ENCODE measurements at regions not wholly inside any gene's neighbourhood (a gene's known extent, or its start where the extent isn't known, plus 50 kb on each side); places are given as distances from the start of the nearest gene placed in this dataset.

- no peak overlapping the region for H3K4me3 ChIP-seq (ENCODE audit: low read length)
- H3K27ac ChIP-seq (ENCODE audit: low read length), result no peak overlapping the region
- no peak overlapping the region for H2AFZ ChIP-seq (ENCODE audit: low read depth, low read length)
- no peaks in the 10 kb centered on the region for H4K20me1 ChIP-seq (ENCODE audit: insufficient read depth)
- no peaks in the 10 kb centered on the region for H3F3A ChIP-seq (ENCODE audit: insufficient read depth, low read length, poor library complexity, severe bottlenecking)
- no peaks in the 10 kb centered on the region for H3K79me2 ChIP-seq (replicated peaks; ENCODE audit: insufficient read depth, low read length)
- H3K9me3 ChIP-seq (ENCODE audit: low read length), result no peaks in the 10 kb centered on the region
- H3K9ac ChIP-seq (ENCODE audit: low read length), result no peak overlapping the region
- H3K4me2 ChIP-seq (ENCODE audit: low read length), result no peak overlapping the region
- no peaks in the 10 kb centered on the region for H3K36me3 ChIP-seq (ENCODE audit: insufficient read depth, low read length)
- TF ChIP-seq RAD21 (conservative IDR thresholded peaks at IDR 0.05) (no peak), MXI1 (conservative IDR thresholded peaks at IDR 0.05; ENCODE audit: poor library complexity, severe bottlenecking) (no peak), EP300 (conservative IDR thresholded peaks at IDR 0.05; ENCODE audit: poor library complexity, severe bottlenecking) (no peak), POLR2AphosphoS5 (IDR thresholded peaks at IDR 0.05) (no peak), SMC3 (conservative IDR thresholded peaks at IDR 0.05; ENCODE audit: poor library complexity) (no peak), EZH2 (IDR thresholded peaks at IDR 0.05; ENCODE audit: borderline replicate concordance, insufficient read depth, low read length, poor library complexity, severe bottlenecking) (no peak), TAF1 (IDR thresholded peaks at IDR 0.05; ENCODE audit: low read depth) (no peak)
- TF ChIP-seq, protein P1, sequence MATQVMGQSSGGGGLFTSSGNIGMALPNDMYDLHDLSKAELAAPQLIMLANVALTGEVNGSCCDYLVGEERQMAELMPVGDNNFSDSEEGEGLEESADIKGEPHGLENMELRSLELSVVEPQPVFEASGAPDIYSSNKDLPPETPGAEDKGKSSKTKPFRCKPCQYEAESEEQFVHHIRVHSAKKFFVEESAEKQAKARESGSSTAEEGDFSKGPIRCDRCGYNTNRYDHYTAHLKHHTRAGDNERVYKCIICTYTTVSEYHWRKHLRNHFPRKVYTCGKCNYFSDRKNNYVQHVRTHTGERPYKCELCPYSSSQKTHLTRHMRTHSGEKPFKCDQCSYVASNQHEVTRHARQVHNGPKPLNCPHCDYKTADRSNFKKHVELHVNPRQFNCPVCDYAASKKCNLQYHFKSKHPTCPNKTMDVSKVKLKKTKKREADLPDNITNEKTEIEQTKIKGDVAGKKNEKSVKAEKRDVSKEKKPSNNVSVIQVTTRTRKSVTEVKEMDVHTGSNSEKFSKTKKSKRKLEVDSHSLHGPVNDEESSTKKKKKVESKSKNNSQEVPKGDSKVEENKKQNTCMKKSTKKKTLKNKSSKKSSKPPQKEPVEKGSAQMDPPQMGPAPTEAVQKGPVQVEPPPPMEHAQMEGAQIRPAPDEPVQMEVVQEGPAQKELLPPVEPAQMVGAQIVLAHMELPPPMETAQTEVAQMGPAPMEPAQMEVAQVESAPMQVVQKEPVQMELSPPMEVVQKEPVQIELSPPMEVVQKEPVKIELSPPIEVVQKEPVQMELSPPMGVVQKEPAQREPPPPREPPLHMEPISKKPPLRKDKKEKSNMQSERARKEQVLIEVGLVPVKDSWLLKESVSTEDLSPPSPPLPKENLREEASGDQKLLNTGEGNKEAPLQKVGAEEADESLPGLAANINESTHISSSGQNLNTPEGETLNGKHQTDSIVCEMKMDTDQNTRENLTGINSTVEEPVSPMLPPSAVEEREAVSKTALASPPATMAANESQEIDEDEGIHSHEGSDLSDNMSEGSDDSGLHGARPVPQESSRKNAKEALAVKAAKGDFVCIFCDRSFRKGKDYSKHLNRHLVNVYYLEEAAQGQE (IDR thresholded peaks at IDR 0.05; ENCODE audit: borderline replicate concordance), result no peak
- TF ChIP-seq, protein P2, sequence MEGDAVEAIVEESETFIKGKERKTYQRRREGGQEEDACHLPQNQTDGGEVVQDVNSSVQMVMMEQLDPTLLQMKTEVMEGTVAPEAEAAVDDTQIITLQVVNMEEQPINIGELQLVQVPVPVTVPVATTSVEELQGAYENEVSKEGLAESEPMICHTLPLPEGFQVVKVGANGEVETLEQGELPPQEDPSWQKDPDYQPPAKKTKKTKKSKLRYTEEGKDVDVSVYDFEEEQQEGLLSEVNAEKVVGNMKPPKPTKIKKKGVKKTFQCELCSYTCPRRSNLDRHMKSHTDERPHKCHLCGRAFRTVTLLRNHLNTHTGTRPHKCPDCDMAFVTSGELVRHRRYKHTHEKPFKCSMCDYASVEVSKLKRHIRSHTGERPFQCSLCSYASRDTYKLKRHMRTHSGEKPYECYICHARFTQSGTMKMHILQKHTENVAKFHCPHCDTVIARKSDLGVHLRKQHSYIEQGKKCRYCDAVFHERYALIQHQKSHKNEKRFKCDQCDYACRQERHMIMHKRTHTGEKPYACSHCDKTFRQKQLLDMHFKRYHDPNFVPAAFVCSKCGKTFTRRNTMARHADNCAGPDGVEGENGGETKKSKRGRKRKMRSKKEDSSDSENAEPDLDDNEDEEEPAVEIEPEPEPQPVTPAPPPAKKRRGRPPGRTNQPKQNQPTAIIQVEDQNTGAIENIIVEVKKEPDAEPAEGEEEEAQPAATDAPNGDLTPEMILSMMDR (IDR thresholded peaks at IDR 0.05; ENCODE audit: poor library complexity, severe bottlenecking), result no peak
- H3K27me3 ChIP-seq (ENCODE audit: insufficient read depth, low read depth, low read length), result no peaks in the 10 kb centered on the region
- no peaks in the 10 kb centered on the region for H3K9me2 ChIP-seq (ENCODE audit: insufficient read depth, low read length)
Observed at GRCh38 chr5:7955476-7955875, 86.5 kb downstream of the MTRR start.

- H3K9me3 ChIP-seq (ENCODE audit: low read length), result no peaks in the 10 kb centered on the region
- no peaks in the 10 kb centered on the region for H3K79me2 ChIP-seq (replicated peaks; ENCODE audit: insufficient read depth, low read length)
- no peaks in the 10 kb centered on the region for H3K27me3 ChIP-seq (ENCODE audit: insufficient read depth, low read depth, low read length)
- H3F3A ChIP-seq (ENCODE audit: insufficient read depth, low read length, poor library complexity, severe bottlenecking), result no peaks in the 10 kb centered on the region
- H3K36me3 ChIP-seq (ENCODE audit: insufficient read depth, low read length), result no peaks in the 10 kb centered on the region
- H3K4me3 ChIP-seq (ENCODE audit: low read length), result no peak overlapping the region
- no peak overlapping the region for H3K27ac ChIP-seq (ENCODE audit: low read length)
- no peak overlapping the region for H2AFZ ChIP-seq (ENCODE audit: low read depth, low read length)
- no peaks in the 10 kb centered on the region for H3K9me2 ChIP-seq (ENCODE audit: insufficient read depth, low read length)
- no peak overlapping the region for H3K9ac ChIP-seq (ENCODE audit: low read length)
- no peak for TF ChIP-seq SMC3 (conservative IDR thresholded peaks at IDR 0.05; ENCODE audit: poor library complexity)
- TF ChIP-seq, protein P2 (IDR thresholded peaks at IDR 0.05; ENCODE audit: poor library complexity, severe bottlenecking), result no peak
- no peak for TF ChIP-seq MXI1 (conservative IDR thresholded peaks at IDR 0.05; ENCODE audit: poor library complexity, severe bottlenecking)
- no peak for TF ChIP-seq POLR2AphosphoS5 (IDR thresholded peaks at IDR 0.05)
- no peak for TF ChIP-seq EP300 (conservative IDR thresholded peaks at IDR 0.05; ENCODE audit: poor library complexity, severe bottlenecking)
- no peak for TF ChIP-seq TAF1 (IDR thresholded peaks at IDR 0.05; ENCODE audit: low read depth)
- TF ChIP-seq RAD21 (conservative IDR thresholded peaks at IDR 0.05), result no peak
- no peak overlapping the region for H3K4me2 ChIP-seq (ENCODE audit: low read length)
- H4K20me1 ChIP-seq (ENCODE audit: insufficient read depth), result no peaks in the 10 kb centered on the region
Observed at GRCh38 chr5:7957329-7957728, 88.4 kb downstream of the MTRR start.

All from neural cell (in vitro differentiated cells).